Peyer's patch (tissue), 4 donors: ENCODE measurements at regions not wholly inside any gene's neighbourhood (a gene's known extent, or its start where the extent isn't known, plus 50 kb on each side); places are given as distances from the start of the nearest gene placed in this dataset.

Experiments
- DNase-seq, 3 donors: peaks; one replicate each; pipeline ENCODE4 v3.0.0-alpha.2; 2017 to 2019
- H3K27ac ChIP-seq, 4 donors: fragments of 200-600 bp; sonication (generic); one replicate each; pipeline ENCODE4 v1.5.1; 2016 to 2019
- H3K27me3 ChIP-seq, 2 donors: fragments of 200-600 bp; sonication (generic); one replicate each; pipeline ENCODE4 v1.5.1; 2019
- H3K36me3 ChIP-seq, 3 donors: fragments of 200-600 bp; sonication (generic); one replicate each; pipeline ENCODE4 v1.5.1; 2016 to 2019
- H3K4me1 ChIP-seq, 4 donors: fragments of 200-600 bp; sonication (generic); one replicate each; pipeline ENCODE4 v1.5.1; 2016 to 2019
- H3K4me3 ChIP-seq, 4 donors: fragments of 200-600 bp; sonication (generic); 1 replicate in 3 of 4; 2 replicates in 1 of 4; pipeline ENCODE4 v1.5.1; 2016 to 2019; ENCODE audit warnings: mild to moderate bottlenecking in 1 of 4
- H3K9me3 ChIP-seq, 4 donors: fragments of 200-600 bp; sonication (generic); one replicate each; pipeline ENCODE4 v1.5.1; 2016 to 2019; ENCODE audit warnings: mild to moderate bottlenecking in 1 of 4
- CTCF ChIP-seq, 6 experiments: fragments of 450-650 bp in 4 of 6; fragments of 200-600 bp in 2 of 6; sonication (generic) in 1 of 6; IDR thresholded peaks; one replicate each; pipeline ENCODE4 v1.5.1; 2017 to 2019; ENCODE audit warnings: antibody characterized with exemption in 6 of 6, mild to moderate bottlenecking in 3 of 6, moderate library complexity in 1 of 6
- POLR2A ChIP-seq, 2 donors: fragments of 450-650 bp; IDR thresholded peaks; one replicate each; pipeline ENCODE4 v1.5.1; 2017; ENCODE audit warnings: antibody characterized with exemption in 2 of 2, mild to moderate bottlenecking in 2 of 2, moderate library complexity in 2 of 2

GRCh38 chr2:16010951-16011620 is 70.7 kb downstream of the MYCN start:
- Histone ChIP-seq H3K9me3 (no peaks in the 10 kb centered on the region), H3K27me3 (no peaks in the 10 kb centered on the region), H3K4me1 (peaks cover 0 to 5% (median 0%) of the 10 kb centered on the region in 4 donors), H3K27ac (no peak overlapping the region), H3K36me3 (no peaks in the 10 kb centered on the region), H3K4me3 (no peak overlapping the region)
- TF ChIP-seq CTCF (IDR thresholded peaks at IDR 0.05) (no peak), POLR2A (IDR thresholded peaks at IDR 0.05) (no peak)
- DNase-seq: no peak

GRCh38 chr2:16010011-16010410 is 69.7 kb downstream of the MYCN start:
- no peak for DNase-seq
- Histone ChIP-seq H3K9me3 (no peaks in the 10 kb centered on the region), H3K36me3 (no peaks in the 10 kb centered on the region), H3K4me3 (no peak overlapping the region), H3K27me3 (no peaks in the 10 kb centered on the region), H3K4me1 (peaks cover 0 to 5% (median 0%) of the 10 kb centered on the region in 4 donors), H3K27ac (no peak overlapping the region)
- TF ChIP-seq POLR2A (IDR thresholded peaks at IDR 0.05) (no peak), CTCF (IDR thresholded peaks at IDR 0.05) (no peak)

GRCh38 chr2:16009560-16009959 is 69.2 kb downstream of the MYCN start:
- Histone ChIP-seq H3K4me3 (no peak overlapping the region), H3K36me3 (no peaks in the 10 kb centered on the region)
- TF ChIP-seq POLR2A (IDR thresholded peaks at IDR 0.05): no peak
- TF ChIP-seq CTCF (IDR thresholded peaks at IDR 0.05): no peak

GRCh38 chr2:16008856-16009255 is 68.5 kb downstream of the MYCN start:
- Histone ChIP-seq H3K36me3 (no peaks in the 10 kb centered on the region), H3K27ac (no peak overlapping the region)
- no peak for DNase-seq

More at GRCh38 chr2:16009560-16009959, 69.2 kb downstream of the MYCN start:
- H3K4me1 ChIP-seq: peaks cover 0 to 5% (median 0%) of the 10 kb centered on the region in 4 donors
- DNase-seq: no peak
- H3K27me3 ChIP-seq: no peaks in the 10 kb centered on the region
- H3K9me3 ChIP-seq: no peaks in the 10 kb centered on the region
- H3K27ac ChIP-seq: no peak overlapping the region

GRCh38 chr2:16008331-16008850 is 68.0 kb downstream of the MYCN start:
- TF ChIP-seq CTCF (IDR thresholded peaks at IDR 0.05): no peak
- no peak for TF ChIP-seq POLR2A (IDR thresholded peaks at IDR 0.05)
- no peaks in the 10 kb centered on the region for H3K27me3 ChIP-seq
- H3K36me3 ChIP-seq: no peaks in the 10 kb centered on the region
- no peak overlapping the region for H3K4me3 ChIP-seq
- H3K27ac ChIP-seq: no peak overlapping the region
- H3K9me3 ChIP-seq: no peaks in the 10 kb centered on the region
- DNase-seq: no peak
- peaks cover 0 to 5% (median 0%) of the 10 kb centered on the region in 4 donors for H3K4me1 ChIP-seq

More at GRCh38 chr2:16008856-16009255, 68.5 kb downstream of the MYCN start:
- Histone ChIP-seq H3K27me3 (no peaks in the 10 kb centered on the region), H3K4me3 (no peak overlapping the region), H3K9me3 (no peaks in the 10 kb centered on the region), H3K4me1 (peaks cover 0 to 5% (median 0%) of the 10 kb centered on the region in 4 donors)
- no peak for TF ChIP-seq CTCF (IDR thresholded peaks at IDR 0.05)
